WTC11 (cell line): ENCODE measurements at regions not wholly inside any gene's neighbourhood (a gene's known extent, or its start where the extent isn't known, plus 50 kb on each side); places are given as distances from the start of the nearest gene placed in this dataset.

Source experiments
- ATAC-seq: fragments of 200-7000 bp; cut with Tn5 transposase; 2 replicates; pipeline ENCODE4 v1.10.0; 2021; ENCODE audit warnings: mild to moderate bottlenecking, moderate library complexity
- CTCF ChIA-PET: fragments of 300-600 bp; sonication (Branson Sonifier 250); formaldehyde crosslinking; loops from one replicate; lab custom pipeline; 2021; ENCODE audit warnings: antibody characterized with exemption; lab: Charles Lee
- POLR2A ChIA-PET: fragments of 350-600 bp; sonication (Branson Sonifier 250); formaldehyde crosslinking; loops from one replicate; lab custom pipeline; 2021; ENCODE audit warnings: antibody characterized with exemption; lab: Charles Lee
- DNase-seq: peaks from one replicate; pipeline ENCODE4 v3.0.0; 2021; ENCODE audit warnings: low spot score
- H3K27ac Mint-ChIP-seq: 2 replicates; pipeline ENCODE4 v1.8.0; 2021; ENCODE audit warnings: mixed read lengths
- H3K27me3 Mint-ChIP-seq: 2 replicates; pipeline ENCODE4 v1.8.0; 2021; ENCODE audit warnings: low read depth, mild to moderate bottlenecking, moderate library complexity, mixed read lengths
- H3K36me3 Mint-ChIP-seq: 2 replicates; pipeline ENCODE4 v1.8.0; 2021; ENCODE audit warnings: mixed read lengths
- H3K4me1 Mint-ChIP-seq: 2 replicates; pipeline ENCODE4 v1.8.0; 2022; ENCODE audit warnings: mixed read lengths
- H3K4me3 Mint-ChIP-seq: 2 replicates; pipeline ENCODE4 v1.8.0; 2021; ENCODE audit warnings: mild to moderate bottlenecking, moderate library complexity, mixed read lengths
- H3K9me3 Mint-ChIP-seq: 2 replicates; pipeline ENCODE4 v1.8.0; 2021; ENCODE audit warnings: mixed read lengths
- CREB1 ChIP-seq: sonication (generic); formaldehyde crosslinking; IDR thresholded peaks from 2 replicates; pipeline ENCODE4 v1.8.0; 2023; ENCODE audit warnings: mild to moderate bottlenecking, missing genetic modification reagents
- CREM ChIP-seq: sonication (generic); formaldehyde crosslinking; IDR thresholded peaks from 2 replicates; pipeline ENCODE4 v1.8.1; 2022; ENCODE audit warnings: mild to moderate bottlenecking, missing genetic modification reagents, moderate library complexity
- E2F5 ChIP-seq: sonication (generic); formaldehyde crosslinking; IDR thresholded peaks from 2 replicates; pipeline ENCODE4 v1.8.1; 2022; ENCODE audit warnings: mild to moderate bottlenecking, moderate library complexity, missing genetic modification reagents
- ETV6 ChIP-seq: sonication (generic); formaldehyde crosslinking; IDR thresholded peaks from 2 replicates; pipeline ENCODE4 v1.8.1; 2022; ENCODE audit warnings: mild to moderate bottlenecking, missing genetic modification reagents
- JUN ChIP-seq: sonication (generic); formaldehyde crosslinking; IDR thresholded peaks from 2 replicates; pipeline ENCODE4 v1.8.0; 2023; ENCODE audit warnings: mild to moderate bottlenecking, missing genetic modification reagents
- MXD4 ChIP-seq: fragments of 250-450 bp; sonication (Bioruptor Pico); IDR thresholded peaks from 2 replicates; pipeline ENCODE4 v1.8.0; 2021; ENCODE audit warnings: mild to moderate bottlenecking, moderate library complexity, borderline replicate concordance
- MYBL2 ChIP-seq: sonication (generic); formaldehyde crosslinking; IDR thresholded peaks from 2 replicates; pipeline ENCODE4 v1.8.1; 2023; ENCODE audit warnings: mild to moderate bottlenecking, moderate library complexity, missing genetic modification reagents
- NFE2L1 ChIP-seq: sonication (generic); formaldehyde crosslinking; IDR thresholded peaks from 2 replicates; pipeline ENCODE4 v1.8.1; 2023; ENCODE audit warnings: missing genetic modification reagents
- NFYB ChIP-seq: sonication (generic); formaldehyde crosslinking; conservative IDR thresholded peaks from 2 replicates; pipeline ENCODE4 v1.8.0; 2022; ENCODE audit warnings: low read depth, missing genetic modification reagents
- OVOL2 ChIP-seq: fragments of 250-450 bp; sonication (Bioruptor Pico); IDR thresholded peaks from 2 replicates; pipeline ENCODE4 v1.9.0; 2021; ENCODE audit warnings: mild to moderate bottlenecking, borderline replicate concordance
- PREB ChIP-seq: sonication (generic); formaldehyde crosslinking; IDR thresholded peaks from 2 replicates; pipeline ENCODE4 v1.8.1; 2022; ENCODE audit warnings: mild to moderate bottlenecking, missing genetic modification reagents, moderate library complexity, borderline replicate concordance
- SMAD3 ChIP-seq: sonication (generic); formaldehyde crosslinking; IDR thresholded peaks from 2 replicates; pipeline ENCODE4 v1.8.0; 2022; ENCODE audit warnings: missing genetic modification reagents, mild to moderate bottlenecking, borderline replicate concordance
- ZBTB21 ChIP-seq: sonication (generic); formaldehyde crosslinking; IDR thresholded peaks from 2 replicates; pipeline ENCODE4 v1.8.1; 2023; ENCODE audit warnings: mild to moderate bottlenecking, missing genetic modification reagents, borderline replicate concordance
- ZNF232 ChIP-seq: sonication (generic); formaldehyde crosslinking; IDR thresholded peaks from 2 replicates; pipeline ENCODE4 v1.8.0; 2022; ENCODE audit warnings: mild to moderate bottlenecking, missing genetic modification reagents
- ZNF263 ChIP-seq: sonication (generic); formaldehyde crosslinking; IDR thresholded peaks from 2 replicates; pipeline ENCODE4 v1.8.1; 2022; ENCODE audit warnings: low read depth, mild to moderate bottlenecking, moderate library complexity, missing genetic modification reagents
- ZSCAN18 ChIP-seq: fragments of 250-450 bp; sonication (Bioruptor Pico); IDR thresholded peaks from 2 replicates; pipeline ENCODE4 v2.1.2; 2022; ENCODE audit warnings: mild to moderate bottlenecking, moderate library complexity
- TF ChIP-seq, protein P1 (sequence below): sonication (generic); formaldehyde crosslinking; conservative IDR thresholded peaks from 2 replicates; pipeline ENCODE4 v1.8.1; 2023; ENCODE audit warnings: mild to moderate bottlenecking, low read depth, missing genetic modification reagents, moderate library complexity
- TF ChIP-seq, protein P2 (sequence below): fragments of 250-450 bp; sonication (Bioruptor Pico); IDR thresholded peaks from 2 replicates; pipeline ENCODE4 v1.8.0; 2021; ENCODE audit warnings: mild to moderate bottlenecking
- TF ChIP-seq, protein P3 (sequence below): sonication (generic); formaldehyde crosslinking; IDR thresholded peaks from 2 replicates; pipeline ENCODE4 v1.8.0; 2022; ENCODE audit warnings: mild to moderate bottlenecking, missing genetic modification reagents
- TF ChIP-seq, protein P4 (sequence below): sonication (generic); formaldehyde crosslinking; IDR thresholded peaks from 2 replicates; pipeline ENCODE4 v1.8.0; 2022; ENCODE audit warnings: mild to moderate bottlenecking, missing genetic modification reagents

- TF ChIP-seq, protein P1, sequence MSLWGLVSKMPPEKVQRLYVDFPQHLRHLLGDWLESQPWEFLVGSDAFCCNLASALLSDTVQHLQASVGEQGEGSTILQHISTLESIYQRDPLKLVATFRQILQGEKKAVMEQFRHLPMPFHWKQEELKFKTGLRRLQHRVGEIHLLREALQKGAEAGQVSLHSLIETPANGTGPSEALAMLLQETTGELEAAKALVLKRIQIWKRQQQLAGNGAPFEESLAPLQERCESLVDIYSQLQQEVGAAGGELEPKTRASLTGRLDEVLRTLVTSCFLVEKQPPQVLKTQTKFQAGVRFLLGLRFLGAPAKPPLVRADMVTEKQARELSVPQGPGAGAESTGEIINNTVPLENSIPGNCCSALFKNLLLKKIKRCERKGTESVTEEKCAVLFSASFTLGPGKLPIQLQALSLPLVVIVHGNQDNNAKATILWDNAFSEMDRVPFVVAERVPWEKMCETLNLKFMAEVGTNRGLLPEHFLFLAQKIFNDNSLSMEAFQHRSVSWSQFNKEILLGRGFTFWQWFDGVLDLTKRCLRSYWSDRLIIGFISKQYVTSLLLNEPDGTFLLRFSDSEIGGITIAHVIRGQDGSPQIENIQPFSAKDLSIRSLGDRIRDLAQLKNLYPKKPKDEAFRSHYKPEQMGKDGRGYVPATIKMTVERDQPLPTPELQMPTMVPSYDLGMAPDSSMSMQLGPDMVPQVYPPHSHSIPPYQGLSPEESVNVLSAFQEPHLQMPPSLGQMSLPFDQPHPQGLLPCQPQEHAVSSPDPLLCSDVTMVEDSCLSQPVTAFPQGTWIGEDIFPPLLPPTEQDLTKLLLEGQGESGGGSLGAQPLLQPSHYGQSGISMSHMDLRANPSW (CRISPR knock-in tag), result no peak
- TF ChIP-seq ETV6 (CRISPR knock-in tag) (no peak), NFE2L1 (CRISPR knock-in tag) (no peak), JUN (CRISPR knock-in tag) (no peak), E2F5 (CRISPR knock-in tag) (no peak)
- TF ChIP-seq, protein P2, sequence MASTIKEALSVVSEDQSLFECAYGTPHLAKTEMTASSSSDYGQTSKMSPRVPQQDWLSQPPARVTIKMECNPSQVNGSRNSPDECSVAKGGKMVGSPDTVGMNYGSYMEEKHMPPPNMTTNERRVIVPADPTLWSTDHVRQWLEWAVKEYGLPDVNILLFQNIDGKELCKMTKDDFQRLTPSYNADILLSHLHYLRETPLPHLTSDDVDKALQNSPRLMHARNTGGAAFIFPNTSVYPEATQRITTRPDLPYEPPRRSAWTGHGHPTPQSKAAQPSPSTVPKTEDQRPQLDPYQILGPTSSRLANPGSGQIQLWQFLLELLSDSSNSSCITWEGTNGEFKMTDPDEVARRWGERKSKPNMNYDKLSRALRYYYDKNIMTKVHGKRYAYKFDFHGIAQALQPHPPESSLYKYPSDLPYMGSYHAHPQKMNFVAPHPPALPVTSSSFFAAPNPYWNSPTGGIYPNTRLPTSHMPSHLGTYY, result no peak
- TF ChIP-seq, all 79 proteins: peak for 0
These were observed 84.9 kb upstream of the RTL1 start (continued) for GRCh38 chr14:100988411-100988900.

DNA sequence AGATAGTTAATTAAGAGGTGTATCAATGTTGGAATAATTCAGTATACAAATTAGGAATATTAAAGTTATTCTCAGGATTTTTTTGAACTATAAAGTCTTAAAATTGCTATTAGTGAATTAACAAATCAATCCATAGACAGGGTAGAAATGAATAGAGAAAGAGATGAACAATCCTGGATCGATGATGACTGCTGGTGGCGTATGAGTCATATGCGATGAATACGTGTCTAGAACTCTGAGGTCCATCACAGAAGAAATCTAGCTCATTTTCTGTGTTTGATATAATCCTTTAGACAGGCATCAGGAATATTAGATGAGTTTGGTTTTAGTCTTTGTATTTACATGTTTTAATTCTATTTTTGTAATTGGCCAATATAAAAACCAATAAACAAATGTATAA is 85.4 kb upstream of the RTL1 start:
- ChIA-PET CTCF (no interaction called here), POLR2A (no interaction called here)
- no peaks in the 10 kb centered on the region for H3K4me1 Mint-ChIP-seq
- no peak overlapping the region for H3K27ac Mint-ChIP-seq
- no peaks in the 10 kb centered on the region; the same call in 1 of the 2 replicates for H3K27me3 Mint-ChIP-seq
- TF ChIP-seq NFYB (CRISPR knock-in tag), result no peak
- TF ChIP-seq MXD4 (CRISPR knock-in tag), result no peak
- no peak for TF ChIP-seq ZNF263
- TF ChIP-seq ZNF232 (CRISPR knock-in tag), result no peak
- no peak for TF ChIP-seq SMAD3 (CRISPR knock-in tag)
- TF ChIP-seq ZBTB21 (CRISPR knock-in tag), result no peak
- TF ChIP-seq ZSCAN18, result no peak
- TF ChIP-seq CREM (CRISPR knock-in tag), result no peak
- TF ChIP-seq, protein P3, sequence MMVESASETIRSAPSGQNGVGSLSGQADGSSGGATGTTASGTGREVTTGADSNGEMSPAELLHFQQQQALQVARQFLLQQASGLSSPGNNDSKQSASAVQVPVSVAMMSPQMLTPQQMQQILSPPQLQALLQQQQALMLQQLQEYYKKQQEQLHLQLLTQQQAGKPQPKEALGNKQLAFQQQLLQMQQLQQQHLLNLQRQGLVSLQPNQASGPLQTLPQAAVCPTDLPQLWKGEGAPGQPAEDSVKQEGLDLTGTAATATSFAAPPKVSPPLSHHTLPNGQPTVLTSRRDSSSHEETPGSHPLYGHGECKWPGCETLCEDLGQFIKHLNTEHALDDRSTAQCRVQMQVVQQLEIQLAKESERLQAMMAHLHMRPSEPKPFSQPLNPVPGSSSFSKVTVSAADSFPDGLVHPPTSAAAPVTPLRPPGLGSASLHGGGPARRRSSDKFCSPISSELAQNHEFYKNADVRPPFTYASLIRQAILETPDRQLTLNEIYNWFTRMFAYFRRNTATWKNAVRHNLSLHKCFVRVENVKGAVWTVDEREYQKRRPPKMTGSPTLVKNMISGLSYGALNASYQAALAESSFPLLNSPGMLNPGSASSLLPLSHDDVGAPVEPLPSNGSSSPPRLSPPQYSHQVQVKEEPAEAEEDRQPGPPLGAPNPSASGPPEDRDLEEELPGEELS, result no peak
- no peak for TF ChIP-seq CREB1 (CRISPR knock-in tag)
- no peak for TF ChIP-seq OVOL2 (CRISPR knock-in tag)
- DNase-seq, result no peak
- no peak for ATAC-seq
- no peaks in the 10 kb centered on the region for H3K9me3 Mint-ChIP-seq
- H3K4me3 Mint-ChIP-seq, result no peak overlapping the region
- peaks cover 24% of the 10 kb centered on the region for H3K36me3 Mint-ChIP-seq

DNA sequence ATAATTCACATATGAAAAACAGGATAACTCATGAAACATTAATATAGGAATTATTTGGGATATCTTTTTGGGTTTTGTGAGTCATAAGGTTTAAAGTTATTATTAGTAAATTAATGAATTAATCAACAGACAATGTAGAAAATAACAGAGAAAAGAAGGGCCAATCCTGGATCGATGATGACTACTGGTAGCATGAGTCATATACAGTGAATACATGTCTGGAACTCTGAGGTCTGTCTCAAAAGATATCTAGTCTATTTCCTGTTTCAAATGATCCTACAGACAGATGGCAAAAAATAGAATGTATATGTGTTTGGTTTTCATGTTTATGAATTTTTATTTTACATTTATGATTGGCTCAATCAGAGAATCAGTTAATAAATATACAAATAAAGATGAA is 86.4 kb upstream of the RTL1 start:
- Mint-ChIP-seq H3K36me3 (peaks cover 26% of the 10 kb centered on the region), H3K9me3 (no peaks in the 10 kb centered on the region), H3K4me3 (no peak overlapping the region), H3K27ac (no peak overlapping the region), H3K27me3 (no peaks in the 10 kb centered on the region; the same call in 1 of the 2 replicates), H3K4me1 (no peaks in the 10 kb centered on the region)
- DNase-seq, result no peak
- POLR2A ChIA-PET, result no interaction called here
- CTCF ChIA-PET, result no interaction called here
- no peak for ATAC-seq
- TF ChIP-seq CREM (CRISPR knock-in tag), result no peak
- no peak for TF ChIP-seq MYBL2 (CRISPR knock-in tag)
- no peak for TF ChIP-seq PREB
- TF ChIP-seq, protein P4, sequence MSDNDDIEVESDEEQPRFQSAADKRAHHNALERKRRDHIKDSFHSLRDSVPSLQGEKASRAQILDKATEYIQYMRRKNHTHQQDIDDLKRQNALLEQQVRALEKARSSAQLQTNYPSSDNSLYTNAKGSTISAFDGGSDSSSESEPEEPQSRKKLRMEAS, result no peak
